Dermis blood vessel endothelial cell (primary cell): ENCODE measurements at regions not wholly inside any gene's neighbourhood (a gene's known extent, or its start where the extent isn't known, plus 50 kb on each side); places are given as distances from the start of the nearest gene placed in this dataset.
"Not testable (repeated sequence)": the region's sequence is repeated elsewhere in the genome, so short reads cannot be mapped to it uniquely, and the experiment has no call there.

Source experiments
- DNase-seq: peaks from one replicate; pipeline ENCODE4 v3.0.0; 2010

DNA sequence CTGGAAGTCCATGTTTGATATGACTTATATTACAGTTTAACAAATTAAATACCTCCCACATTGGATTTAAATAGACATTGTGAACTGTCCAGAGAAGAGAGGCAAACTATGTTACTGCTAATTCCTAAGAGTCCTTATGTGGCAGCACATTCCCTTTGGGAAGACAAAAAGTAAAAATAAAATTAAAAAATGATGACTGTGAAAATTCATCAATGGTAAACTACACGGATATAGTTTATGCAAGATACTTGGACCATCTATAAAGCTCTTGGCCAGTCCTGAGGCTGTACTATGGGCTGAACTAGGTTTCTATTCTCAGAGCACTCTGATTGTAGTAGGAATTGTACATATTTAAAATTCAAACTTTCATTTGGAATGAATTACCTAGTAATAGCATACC, 206.4 kb downstream of the LRRK2 start:
- DNase-seq: no peak

DNA sequence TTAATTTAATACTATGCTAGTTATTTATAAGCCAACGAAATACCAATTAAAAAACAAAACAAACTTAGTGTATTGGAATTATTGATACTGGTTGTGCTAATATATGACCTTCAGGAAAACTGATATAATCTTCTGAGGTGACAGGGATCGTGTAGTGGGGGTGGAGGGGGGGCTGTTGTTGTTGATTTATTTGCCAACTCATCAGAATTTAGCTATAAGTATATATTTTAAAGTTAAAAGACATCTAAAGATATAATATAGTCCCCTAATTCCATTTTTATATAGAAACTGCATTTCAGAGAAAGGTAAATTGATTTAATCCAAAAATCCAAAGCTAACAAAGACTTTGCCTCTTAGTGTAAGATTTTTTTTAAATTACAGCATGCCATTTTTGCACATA, 210.5 kb downstream of the LRRK2 start:
- no peak for DNase-seq

DNA sequence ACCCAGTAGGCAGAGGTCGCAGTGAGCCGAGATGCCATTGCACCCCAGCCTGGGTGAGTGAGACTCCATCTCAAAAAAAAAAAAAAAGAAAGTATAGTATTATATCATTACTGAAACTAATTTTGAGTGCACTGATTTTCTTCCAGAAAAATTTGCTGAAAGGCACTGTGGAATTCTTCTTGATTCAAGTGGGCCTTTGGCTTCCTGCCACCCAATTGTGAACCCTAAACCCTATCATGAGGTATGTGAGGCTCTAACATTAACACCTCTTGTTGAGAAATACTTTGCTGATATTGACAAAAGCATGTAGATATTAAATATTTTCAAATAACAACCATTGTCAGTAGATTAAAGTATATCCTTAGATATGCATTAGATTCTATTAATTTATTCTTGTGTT, 211.2 kb downstream of the LRRK2 start:
- DNase-seq: no peak

DNA sequence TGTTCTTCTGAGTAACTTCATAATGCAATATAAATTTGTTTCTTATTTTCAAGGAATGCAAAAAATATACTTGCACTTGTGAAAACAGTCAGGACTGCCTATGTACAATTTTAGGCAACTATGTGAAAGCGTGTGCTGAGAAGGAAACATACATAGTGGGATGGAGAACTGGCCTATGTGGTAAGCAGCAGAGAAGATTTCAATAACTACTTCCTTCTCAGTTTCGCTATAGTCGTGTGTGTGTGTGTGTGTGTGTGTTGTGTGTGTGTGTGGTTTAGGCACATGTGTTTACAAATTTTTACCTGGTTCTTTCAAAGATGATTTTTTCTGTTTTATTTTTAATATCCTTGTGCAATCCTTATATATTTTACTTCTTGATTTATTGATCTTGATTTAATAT, 211.8 kb downstream of the LRRK2 start:
- DNase-seq: no peak

DNA sequence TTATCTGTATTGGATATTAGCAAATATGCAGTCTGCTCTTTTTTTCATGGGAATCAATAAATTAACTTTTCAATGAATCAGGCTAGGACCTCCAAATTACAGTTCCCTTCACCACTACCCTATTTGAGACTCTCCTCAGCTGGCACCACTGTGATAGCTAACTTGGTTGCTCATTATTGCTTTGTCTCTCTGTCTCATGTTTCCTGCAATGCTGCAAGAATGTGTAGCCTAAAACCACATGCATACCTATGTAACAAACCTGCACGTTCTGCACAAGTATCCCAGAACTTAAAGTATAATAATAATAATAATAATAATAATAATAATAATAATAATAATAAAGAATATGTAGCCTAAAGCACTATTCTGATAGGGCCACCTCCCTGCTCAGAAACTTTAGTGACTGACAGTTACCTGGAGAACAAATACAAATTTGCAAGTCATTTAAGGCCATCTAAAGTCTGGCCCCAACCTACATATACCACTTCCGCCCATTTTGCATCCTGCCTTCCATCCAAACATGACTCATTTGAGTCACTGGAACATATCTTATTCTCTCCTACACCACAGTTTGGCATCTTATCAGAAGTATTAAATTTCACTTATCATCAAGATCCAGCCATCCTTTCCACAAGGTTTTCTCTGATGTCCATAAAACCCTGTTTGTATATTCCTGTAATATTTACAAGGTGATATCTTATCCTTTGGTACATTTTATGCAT, 215.1 kb downstream of the LRRK2 start:
- DNase-seq: no peak

DNA sequence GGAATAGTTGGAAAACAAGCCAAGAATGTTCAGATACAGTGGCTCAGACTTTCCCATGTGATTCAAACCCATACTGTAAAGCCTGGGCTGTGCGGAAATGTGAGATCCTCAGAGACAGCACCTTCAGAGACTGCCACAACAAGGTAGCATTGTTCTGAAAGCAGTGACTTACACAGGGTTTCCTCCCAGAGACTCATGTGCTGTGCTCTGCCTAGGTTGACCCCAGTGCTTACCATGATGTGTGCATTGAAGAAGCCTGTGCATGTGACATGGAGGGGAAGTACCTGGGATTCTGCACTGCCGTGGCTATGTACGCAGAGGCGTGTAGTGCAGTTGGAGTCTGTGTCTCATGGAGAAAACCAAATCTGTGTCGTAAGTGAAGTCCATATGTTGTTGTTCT, 219.4 kb downstream of the LRRK2 start:
- DNase-seq: no peak

DNA sequence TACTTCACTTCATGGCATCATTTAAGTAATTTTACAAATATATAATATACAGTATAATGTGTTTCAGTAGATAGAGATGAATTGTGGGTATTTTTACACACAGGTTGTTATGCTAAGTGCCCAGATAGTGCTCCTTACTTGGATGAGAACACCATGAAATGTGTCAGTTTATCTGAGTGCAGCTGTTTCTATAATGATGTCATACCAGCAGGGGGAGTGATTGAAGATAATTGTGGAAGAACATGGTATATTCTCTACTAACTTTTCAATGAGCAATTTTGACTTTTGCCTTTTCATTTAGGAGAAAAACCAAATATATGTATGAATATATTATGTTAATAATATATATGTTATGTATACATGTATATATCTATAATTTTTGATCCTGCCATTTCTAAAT, 221.6 kb downstream of the LRRK2 start:
- DNase-seq: no peak

DNA sequence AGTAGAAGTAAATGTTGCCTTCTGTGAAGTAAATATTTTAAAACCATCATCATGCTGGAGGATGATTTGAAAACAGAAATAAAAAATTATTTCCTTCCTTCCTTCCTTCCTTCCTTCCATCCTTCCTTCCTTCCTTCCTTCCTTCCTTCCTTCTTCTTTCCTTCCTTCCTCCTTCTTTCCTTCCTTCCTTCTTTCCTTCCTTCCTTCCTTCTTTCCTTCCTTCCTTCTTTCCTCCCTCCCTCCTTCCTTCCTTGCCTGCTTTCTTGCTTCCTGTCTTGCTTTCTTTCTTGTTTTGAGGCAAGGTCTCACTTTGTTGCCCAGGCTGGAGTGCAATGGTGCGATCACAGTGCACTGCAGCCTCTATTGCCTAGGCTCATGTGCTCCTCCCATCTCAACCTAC, 223.7 kb downstream of the LRRK2 start:
- DNase-seq: not testable (repeated sequence)

DNA sequence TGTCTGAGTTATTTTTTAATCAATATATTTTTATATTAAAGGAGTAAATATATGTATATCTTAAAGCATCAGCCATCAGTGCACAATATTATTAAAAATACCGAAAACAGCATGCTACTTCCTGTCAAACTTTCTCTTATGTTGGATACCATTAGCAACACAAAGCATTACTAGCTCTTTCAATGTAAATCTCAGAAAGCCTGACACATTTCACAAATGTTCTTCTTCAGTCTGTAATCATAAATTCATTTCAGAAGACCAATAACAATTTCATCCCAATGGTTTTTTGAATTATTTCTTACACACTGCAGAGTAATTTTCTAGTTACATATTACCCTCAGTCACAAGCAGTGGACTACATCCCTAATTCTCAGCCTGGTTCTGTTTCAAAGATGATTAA, 226.9 kb downstream of the LRRK2 start:
- DNase-seq: no peak

DNA sequence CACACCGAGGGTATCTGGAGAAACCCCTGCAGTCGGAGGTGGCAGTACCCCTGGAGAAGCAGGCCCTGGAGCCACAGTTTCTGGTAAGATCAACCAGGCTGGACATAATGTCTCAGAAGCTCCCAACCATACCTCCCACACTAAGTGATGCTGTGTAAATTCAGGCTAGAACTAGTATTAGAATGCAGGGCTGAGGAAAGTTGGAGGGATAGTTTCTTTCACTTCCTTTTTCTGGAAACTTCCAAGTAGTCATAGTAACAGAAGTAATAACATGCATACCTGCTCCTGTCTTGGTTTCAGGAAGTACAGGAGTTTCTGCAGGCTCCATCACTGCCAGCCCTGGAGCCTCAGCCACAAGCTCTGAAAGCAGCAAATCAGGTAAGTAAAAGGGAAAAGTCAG, 228.1 kb upstream of the CNTN1 start:
- DNase-seq: no peak

DNA sequence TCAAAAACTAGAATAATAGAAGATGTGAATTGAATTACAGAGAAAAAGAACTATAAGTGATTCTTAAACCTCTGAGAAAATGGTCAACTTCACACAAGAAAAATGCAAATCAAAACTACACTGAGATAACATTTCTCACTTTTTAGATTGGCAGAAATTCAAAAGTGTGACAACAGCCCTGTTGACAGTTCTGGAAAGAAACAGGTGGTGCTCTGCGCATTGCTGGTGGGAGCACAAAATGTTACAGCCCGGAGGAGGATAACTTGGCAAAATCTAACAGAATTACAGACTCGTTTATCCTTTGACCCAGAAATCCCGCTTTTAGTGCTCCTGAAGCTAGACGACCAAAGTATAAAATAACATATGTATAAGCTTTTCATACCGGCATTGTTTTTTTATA, 222.5 kb upstream of the CNTN1 start:
- DNase-seq: no peak

DNA sequence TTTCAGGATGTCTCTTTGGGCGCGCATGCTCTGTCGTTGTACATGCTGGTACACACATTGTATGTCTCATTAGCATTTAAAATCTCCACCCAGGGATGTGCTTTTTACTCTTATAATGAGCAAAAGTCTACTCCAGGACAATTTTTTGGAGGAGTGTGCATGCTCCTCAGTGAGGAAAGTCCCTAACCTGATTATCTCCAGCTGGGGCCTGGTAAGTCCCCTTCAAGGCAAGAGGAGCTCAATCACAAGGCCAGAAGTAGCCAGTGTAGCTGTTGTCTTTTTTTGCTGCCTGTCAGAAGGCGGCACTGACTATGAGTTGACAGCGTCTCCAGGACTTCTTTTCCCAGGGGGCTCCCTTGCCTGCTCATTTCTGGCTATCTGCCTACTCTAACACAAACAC, 218.3 kb upstream of the CNTN1 start:
- no peak for DNase-seq

DNA sequence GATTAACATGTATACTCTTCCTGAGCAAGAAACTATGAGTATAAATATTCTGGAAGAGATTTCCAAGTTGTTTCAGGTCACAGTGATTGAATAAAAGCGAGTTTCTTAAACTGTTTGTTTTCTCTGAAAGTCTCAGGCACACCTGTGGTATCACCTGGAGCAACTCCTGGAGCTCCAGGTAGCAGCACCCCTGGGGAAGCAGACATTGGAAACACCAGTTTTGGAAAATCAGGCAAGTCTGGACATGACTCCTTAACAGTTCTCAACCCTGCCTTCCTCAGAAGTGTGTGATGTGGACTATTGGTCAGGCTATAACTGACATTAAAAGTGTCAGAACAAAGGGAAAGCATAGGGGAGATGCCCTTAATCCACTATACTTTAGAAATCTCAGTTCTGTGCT, 217.6 kb upstream of the CNTN1 start:
- DNase-seq: no peak

DNA sequence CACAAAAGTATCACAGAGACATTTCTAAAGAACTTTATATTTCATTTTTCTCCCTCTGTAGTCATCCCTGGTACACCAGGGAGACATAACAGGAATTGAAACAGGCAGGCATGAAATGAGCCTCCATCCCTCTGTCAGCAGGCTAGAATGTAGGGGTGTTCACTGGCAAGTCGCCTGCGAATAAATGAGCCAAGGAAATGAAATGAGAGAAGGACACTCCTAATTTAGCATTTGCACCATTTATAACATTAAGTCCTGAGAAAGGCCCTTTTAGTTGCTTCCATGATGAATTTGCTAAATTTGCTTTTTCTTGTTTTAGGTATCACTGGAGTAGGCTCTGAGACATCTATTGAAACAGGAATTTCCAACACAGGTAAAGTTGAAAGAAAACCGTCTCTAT, 192.4 kb upstream of the CNTN1 start:
- DNase-seq: no peak

DNA sequence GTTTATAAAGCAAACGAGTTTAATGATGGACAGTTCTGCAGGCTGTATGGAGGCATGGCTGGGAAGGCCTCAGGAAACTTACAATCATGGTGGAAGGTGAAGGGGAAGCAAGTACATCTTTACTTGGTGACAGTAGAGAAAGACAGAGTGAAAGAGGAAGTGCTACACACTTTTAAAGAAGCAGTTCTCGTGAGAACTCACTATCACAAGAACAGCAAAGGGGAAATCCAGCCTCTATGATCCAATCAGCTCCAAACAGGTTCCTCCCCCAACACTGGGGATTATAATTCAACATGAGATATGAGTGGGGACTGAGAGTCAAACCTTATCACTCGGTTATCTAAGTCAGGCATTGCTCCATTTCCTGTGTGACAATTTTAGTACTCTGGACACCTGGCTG, 189.9 kb upstream of the CNTN1 start:
- no peak for DNase-seq

DNA sequence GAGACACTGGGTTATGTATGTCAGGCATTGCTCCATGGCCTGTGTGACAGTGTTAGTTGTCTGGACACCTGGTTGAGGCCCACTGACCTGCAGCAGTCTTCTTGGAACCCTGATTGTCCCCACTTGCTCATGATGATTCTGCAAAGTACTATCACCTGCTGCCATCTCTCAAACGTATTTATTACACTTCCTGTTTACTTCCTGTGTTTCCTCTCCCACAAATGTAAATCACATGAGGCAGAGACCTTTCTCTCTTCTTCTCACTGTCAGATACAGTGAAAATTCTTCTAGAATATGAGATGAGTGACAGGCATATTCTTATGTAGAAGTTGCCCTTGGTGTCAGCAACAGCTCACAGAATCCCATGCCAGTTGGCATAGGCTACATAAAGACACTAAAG, 186.9 kb upstream of the CNTN1 start:
- no peak for DNase-seq

DNA sequence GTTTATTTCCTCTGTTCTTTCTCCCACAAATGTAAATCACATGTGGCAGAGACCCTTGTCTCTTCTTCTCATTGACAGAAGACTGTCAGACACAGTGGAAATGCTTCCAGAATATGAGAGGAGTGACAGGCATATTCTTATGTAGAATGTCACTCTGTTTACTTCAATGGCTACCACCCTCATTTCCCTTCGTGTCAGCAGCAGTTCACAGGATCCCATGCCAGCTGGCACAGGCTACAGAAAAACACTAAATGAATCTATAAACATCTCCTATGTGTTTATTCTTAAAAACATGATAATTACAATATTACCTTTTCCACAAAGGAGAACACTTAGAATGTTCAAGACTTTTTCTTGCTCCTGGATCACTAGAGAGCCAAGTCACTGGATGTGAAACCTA, 183.8 kb upstream of the CNTN1 start:
- DNase-seq: no peak

DNA sequence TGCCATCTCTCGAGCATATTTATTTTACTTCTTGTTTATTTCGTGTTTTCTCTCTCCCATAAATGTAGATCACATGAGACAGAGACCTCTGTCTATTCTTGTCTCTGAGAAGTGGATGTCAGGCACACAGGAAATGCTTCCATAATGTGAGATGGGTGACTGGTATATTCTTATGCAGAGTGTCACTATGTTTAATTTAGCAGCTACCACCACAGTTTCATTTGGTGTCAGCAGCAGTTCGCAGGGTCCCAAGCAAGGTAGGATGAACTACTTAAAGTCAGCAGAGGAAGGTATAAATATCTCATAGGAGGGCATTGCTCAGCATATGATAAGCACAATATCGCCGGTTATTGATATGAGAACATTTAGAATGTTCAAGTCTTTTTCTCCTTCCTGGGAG, 180.9 kb upstream of the CNTN1 start:
- no peak for DNase-seq

DNA sequence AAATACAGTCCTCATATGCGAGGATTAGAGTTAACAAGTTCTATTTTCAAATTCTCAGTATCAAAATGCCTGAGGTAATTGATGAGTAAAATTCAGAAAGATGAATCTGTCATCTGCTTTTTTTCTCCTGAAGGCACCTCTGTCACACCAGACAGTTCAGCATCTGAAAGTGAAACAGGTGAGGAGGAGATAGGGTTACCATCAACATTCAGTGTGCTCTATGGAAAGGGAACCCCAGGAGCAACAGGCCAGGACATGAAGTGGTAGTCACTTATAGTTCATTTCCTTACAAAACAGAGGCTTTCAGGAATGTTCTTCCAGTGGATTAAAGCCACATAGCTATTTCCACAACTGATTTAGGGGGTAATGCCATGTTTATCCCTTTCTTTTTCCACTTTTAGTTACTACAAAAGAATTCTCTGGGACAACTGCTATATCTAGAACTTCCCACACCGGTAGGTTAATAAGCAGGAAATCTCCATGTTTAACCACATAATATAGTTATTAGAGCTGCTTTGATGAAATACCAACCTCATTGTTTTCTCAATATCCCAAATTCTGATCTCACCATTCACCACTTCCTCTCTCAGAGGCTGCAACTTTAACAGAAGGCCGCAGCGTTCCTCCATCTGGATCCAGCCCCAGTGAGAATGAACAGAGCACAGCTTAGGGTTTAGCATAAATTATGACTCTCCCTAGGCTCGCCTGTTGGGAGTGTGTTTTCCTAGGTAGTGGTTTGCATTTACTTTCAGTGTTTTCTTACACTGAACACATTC, 177.0 kb upstream of the CNTN1 start:
- no peak for DNase-seq

DNA sequence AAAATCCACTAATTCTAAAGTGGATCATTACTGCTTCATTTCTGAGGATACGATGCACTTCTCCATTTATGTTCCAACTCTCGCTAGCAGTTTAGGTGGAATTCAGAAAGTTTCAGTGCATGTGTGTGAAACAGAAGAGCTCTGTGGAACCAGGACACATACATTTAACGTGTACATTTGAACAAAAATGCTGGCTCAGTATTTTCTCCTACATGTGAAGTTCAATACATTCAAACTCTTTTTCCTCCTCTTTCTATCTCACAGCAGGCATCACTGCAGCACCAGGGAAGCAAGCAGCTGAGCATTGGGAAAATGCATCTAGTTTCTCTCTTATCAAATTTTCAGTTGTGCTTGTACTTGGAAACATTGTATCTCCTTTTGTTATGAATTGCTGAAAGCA, 169.4 kb upstream of the CNTN1 start:
- no peak for DNase-seq

DNA sequence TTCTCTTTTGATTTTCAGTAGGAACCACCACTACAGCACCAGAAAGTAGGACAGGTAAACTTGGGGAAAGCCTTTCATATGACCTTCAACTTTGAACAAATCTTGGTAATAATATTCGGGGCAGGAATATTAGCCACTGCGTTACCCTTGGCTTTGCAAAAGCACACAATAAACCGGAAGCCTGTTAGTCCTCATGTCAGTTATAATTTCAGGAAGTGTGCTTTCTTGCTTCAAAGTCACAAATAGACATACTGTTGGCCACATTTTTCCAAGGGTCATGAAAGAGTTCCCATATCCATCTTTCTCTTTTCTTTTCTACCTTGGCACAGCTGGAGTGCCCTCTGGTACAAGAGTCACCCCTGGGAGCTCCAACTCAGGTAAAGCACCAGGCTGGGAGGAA, 167.2 kb upstream of the CNTN1 start:
- DNase-seq: no peak

DNA sequence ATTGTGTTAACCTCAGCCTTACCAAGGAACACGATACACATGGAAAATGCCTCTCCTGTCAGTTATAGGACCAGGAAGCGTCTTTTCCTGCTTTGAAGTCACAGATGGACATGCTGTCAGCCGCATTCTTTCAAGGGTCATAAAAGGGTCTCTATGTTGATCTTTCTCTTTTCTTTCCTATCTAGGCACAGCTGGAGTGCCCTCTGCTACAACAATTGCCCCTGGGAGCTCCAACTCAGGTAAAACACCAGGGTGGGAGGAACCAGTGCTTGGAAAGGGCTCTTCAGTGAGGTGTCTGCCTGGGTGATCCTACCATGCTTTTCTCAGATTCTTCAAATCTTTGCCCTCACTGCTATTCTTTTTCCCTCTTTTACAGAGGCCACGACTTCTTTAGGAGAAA, 157.4 kb upstream of the CNTN1 start:
- no peak for DNase-seq

DNA sequence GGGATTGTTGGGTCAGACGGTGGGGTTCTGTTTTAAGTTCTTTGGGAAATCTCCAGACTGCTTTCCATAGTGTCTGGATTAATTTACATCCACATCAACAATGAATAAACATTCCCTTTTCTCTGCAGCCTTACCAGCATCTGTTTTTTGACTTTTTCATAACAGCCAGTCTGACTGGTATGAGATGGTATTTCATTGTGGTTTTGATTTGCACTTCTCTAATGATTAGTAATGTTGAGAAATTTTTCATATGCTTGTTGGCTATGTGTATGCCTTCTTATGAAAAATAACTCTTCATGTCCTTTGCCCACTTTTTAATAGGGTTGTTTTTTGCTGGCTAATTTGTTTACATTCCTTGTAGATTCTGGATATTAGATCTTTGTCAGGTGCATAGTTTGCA, 140.8 kb upstream of the CNTN1 start:
- DNase-seq: no peak

DNA sequence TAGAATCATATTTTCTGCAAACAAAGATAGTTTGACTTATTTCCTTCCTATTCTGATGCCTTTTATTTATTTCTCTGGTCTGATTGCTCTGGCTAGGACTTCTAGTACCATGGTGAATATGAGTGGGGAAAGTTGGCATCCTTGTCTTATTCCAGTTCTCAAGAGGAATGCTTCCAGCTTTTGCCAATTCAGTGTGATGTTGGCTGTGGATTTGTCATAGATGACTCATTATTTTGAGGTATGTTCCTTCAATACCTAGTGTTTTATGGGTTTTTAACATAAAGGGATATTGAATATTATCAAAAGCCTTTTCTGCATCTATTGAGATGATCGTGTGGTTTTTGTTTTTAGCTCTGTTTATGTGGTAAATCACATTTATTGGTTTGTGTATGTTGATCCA, 139.4 kb upstream of the CNTN1 start:
- no peak for DNase-seq

DNA sequence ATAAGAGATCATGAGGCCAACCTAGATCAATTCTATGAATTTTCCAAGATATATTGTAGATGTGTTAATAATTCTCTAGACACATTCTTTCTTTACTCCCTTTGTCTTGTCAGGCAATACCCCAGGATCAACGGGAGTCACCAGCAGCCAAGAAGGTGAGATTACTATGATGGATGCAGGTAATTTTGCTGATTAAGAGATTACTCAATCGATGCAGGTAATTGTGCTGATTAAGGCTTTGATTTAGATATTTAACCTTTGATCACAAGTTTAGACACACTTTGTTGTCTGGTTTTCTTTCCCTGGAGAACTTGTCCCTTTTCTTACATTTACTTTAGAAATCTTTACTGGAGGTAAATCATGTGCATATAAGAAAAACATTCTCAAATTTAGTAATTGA, 134.3 kb upstream of the CNTN1 start:
- no peak for DNase-seq
